SK-N-SH (cell line): ENCODE measurements at regions not wholly inside any gene's neighbourhood (a gene's known extent, or its start where the extent isn't known, plus 50 kb on each side); places are given as distances from the start of the nearest gene placed in this dataset.

ENCODE experiments used
- CTCF ChIA-PET: fragments of 300-600, 350-600 bp; formaldehyde crosslinking; extraction: SDS; loops from one replicate; lab custom pipeline; 2021; lab: Yijun Ruan, JAX
- POLR2A ChIA-PET: fragments of 350-600 bp; sonication (Branson Sonifier 250); formaldehyde crosslinking; extraction: SDS; loops from one replicate; lab custom pipeline; 2020; ENCODE audit warnings: antibody characterized with exemption, inconsistent platforms; lab: Yijun Ruan, JAX
- DNase-seq: peaks from one replicate; pipeline ENCODE4 v3.0.0; 2012
- H2AFZ ChIP-seq: fragments of 200-600 bp; sonication (generic); 2 replicates; pipeline ENCODE4 v1.8.1; 2016; ENCODE audit warnings: antibody characterized with exemption, mild to moderate bottlenecking, low read depth
- H3F3A ChIP-seq: fragments of 200-600 bp; sonication (generic); replicated peaks from 2 replicates; pipeline ENCODE3; 2016; ENCODE audit warnings: antibody characterized with exemption, mild to moderate bottlenecking; ENCODE audit not compliant: insufficient read depth
- H3K27ac ChIP-seq, 2 experiments: fragments of 200-500 bp in 1 of 2; fragments of 200-600 bp in 1 of 2; sonication (Bioruptor generic) in 1 of 2; sonication (generic), shearing (Covaris generic) in 1 of 2; 2 replicates each; pipeline versions ENCODE4 v1.5.1 to v1.6.1; 2014 to 2016; ENCODE audit warnings: low read depth in 2 of 2, inconsistent platforms in 1 of 2, low read length in 1 of 2, mild to moderate bottlenecking in 1 of 2, mixed read lengths in 1 of 2
- H3K27me3 ChIP-seq: fragments of 200-600 bp; sonication (generic), shearing (Covaris generic); 2 replicates; pipeline ENCODE4 v1.6.1; 2016; ENCODE audit warnings: mixed run types; ENCODE audit not compliant: insufficient read depth
- H3K36me3 ChIP-seq, 2 experiments: fragments of 200-500 bp in 1 of 2; fragments of 200-600 bp in 1 of 2; sonication (Bioruptor generic) in 1 of 2; sonication (generic) in 1 of 2; replicated peaks in 1 of 2; 2 replicates each; pipeline versions ENCODE3 to v1.5.1; 2014 to 2016; ENCODE audit warnings: low read length in 1 of 2, mild to moderate bottlenecking in 1 of 2; ENCODE audit not compliant: insufficient read depth in 2 of 2, control insufficient read depth in 1 of 2
- H3K4me1 ChIP-seq, 2 experiments: fragments of 200-500 bp in 1 of 2; fragments of 200-600 bp in 1 of 2; sonication (Bioruptor generic) in 1 of 2; sonication (generic), shearing (Covaris generic) in 1 of 2; 2 replicates each; pipeline versions ENCODE4 v1.5.1 to v1.6.1; 2014 to 2016; ENCODE audit warnings: low read depth in 1 of 2, low read length in 1 of 2, mixed run types in 1 of 2; ENCODE audit not compliant: insufficient read depth in 2 of 2, control insufficient read depth in 1 of 2
- H3K4me2 ChIP-seq: fragments of 200-600 bp; sonication (generic), shearing (Covaris generic); 2 replicates; pipeline ENCODE4 v1.6.1; 2017; ENCODE audit warnings: mixed run types
- H3K4me3 ChIP-seq, 2 experiments: fragments of 200-500 bp in 1 of 2; fragments of 200-600 bp in 1 of 2; sonication (Bioruptor generic) in 1 of 2; sonication (generic), shearing (Covaris generic) in 1 of 2; 2 replicates each; pipeline versions ENCODE4 v1.5.1 to v1.8.1; 2014 to 2016; ENCODE audit warnings: low read depth in 2 of 2, inconsistent platforms in 1 of 2, low read length in 1 of 2, mild to moderate bottlenecking in 1 of 2, mixed read lengths in 1 of 2, moderate library complexity in 1 of 2
- H3K79me2 ChIP-seq: fragments of 200-600 bp; sonication (generic); 2 replicates; pipeline ENCODE4 v1.8.1; 2017; ENCODE audit warnings: mild to moderate bottlenecking; ENCODE audit not compliant: insufficient read depth
- H3K9ac ChIP-seq: fragments of 200-600 bp; sonication (generic); 2 replicates; pipeline ENCODE4 v1.6.1; 2017; ENCODE audit warnings: mixed run types
- H3K9me2 ChIP-seq: fragments of 200-600 bp; sonication (generic); 2 replicates; pipeline ENCODE4 v1.6.1; 2017; ENCODE audit warnings: mixed run types
- H3K9me3 ChIP-seq: fragments of 200-600 bp; sonication (generic); 2 replicates; pipeline ENCODE4 v1.6.1; 2017; ENCODE audit warnings: mixed run types, mild to moderate bottlenecking, moderate library complexity
- H4K20me1 ChIP-seq: fragments of 200-600 bp; sonication (generic); 2 replicates; pipeline ENCODE4 v1.6.1; 2017; ENCODE audit warnings: mild to moderate bottlenecking, mixed run types; ENCODE audit not compliant: insufficient read depth
- CHD2 ChIP-seq: fragments of 150-350 bp; IDR thresholded peaks from 2 replicates; pipeline ENCODE4 v1.6.1; 2018; ENCODE audit warnings: low read length; ENCODE audit not compliant: partially characterized antibody
- CTCF ChIP-seq: fragments of 200-600 bp; sonication (generic); IDR thresholded peaks from 2 replicates; pipeline ENCODE4 v1.6.1; 2017; ENCODE audit warnings: antibody characterized with exemption, mild to moderate bottlenecking, moderate library complexity
- ELF1 ChIP-seq: IDR thresholded peaks from 2 replicates; pipeline ENCODE4 v1.4.0; 2012
- FOSL2 ChIP-seq: IDR thresholded peaks from 2 replicates; pipeline ENCODE4 v1.4.0; 2012; ENCODE audit warnings: low read depth, mild to moderate bottlenecking, moderate library complexity, borderline replicate concordance
- FOXJ3 ChIP-seq: sonication (generic); formaldehyde crosslinking; IDR thresholded peaks from 2 replicates; pipeline ENCODE4 v1.5.1; 2020; ENCODE audit warnings: mild to moderate bottlenecking, missing genetic modification reagents
- GABPA ChIP-seq: IDR thresholded peaks from 2 replicates; pipeline ENCODE4 v1.4.0; 2012; ENCODE audit warnings: low read depth, mild to moderate bottlenecking
- GATA2 ChIP-seq: sonication (generic); formaldehyde crosslinking; IDR thresholded peaks from 2 replicates; pipeline ENCODE4 v1.5.0; 2020; ENCODE audit warnings: mild to moderate bottlenecking, missing genetic modification reagents
- JUND ChIP-seq: IDR thresholded peaks from 2 replicates; pipeline ENCODE4 v1.4.0; 2012
- MAX ChIP-seq: IDR thresholded peaks from 2 replicates; pipeline ENCODE4 v1.4.0; 2012; ENCODE audit warnings: low read depth
- MEF2A ChIP-seq: IDR thresholded peaks from 2 replicates; pipeline ENCODE4 v1.4.0; 2012; ENCODE audit warnings: low read depth, borderline replicate concordance
- NFIC ChIP-seq: IDR thresholded peaks from 2 replicates; pipeline ENCODE4 v1.4.0; 2012; ENCODE audit warnings: borderline replicate concordance
- NRF1 ChIP-seq: IDR thresholded peaks from 2 replicates; pipeline ENCODE4 v1.6.1; 2012; ENCODE audit warnings: low read depth, mild to moderate bottlenecking, low read length
- POLR2AphosphoS5 ChIP-seq: IDR thresholded peaks from 2 replicates; pipeline ENCODE4 v1.6.1; 2012; ENCODE audit warnings: low read depth, low read length
- RCOR1 ChIP-seq: fragments of 150-350 bp; IDR thresholded peaks from 2 replicates; pipeline ENCODE4 v1.6.1; 2017; ENCODE audit warnings: antibody characterized with exemption, low read length
- RXRA ChIP-seq: IDR thresholded peaks from 2 replicates; pipeline ENCODE4 v1.4.0; 2012; ENCODE audit warnings: low read depth, mild to moderate bottlenecking, borderline replicate concordance
- SIN3A ChIP-seq: IDR thresholded peaks from 2 replicates; pipeline ENCODE4 v1.6.1; 2012; ENCODE audit warnings: low read depth, mild to moderate bottlenecking, low read length, moderate library complexity, borderline replicate concordance
- SMC3 ChIP-seq: IDR thresholded peaks from 2 replicates; pipeline ENCODE4 v1.6.1; 2012; ENCODE audit warnings: low read depth, low read length, improper control_type of control experiment
- TEAD4 ChIP-seq: IDR thresholded peaks from 2 replicates; pipeline ENCODE4 v1.4.0; 2012; ENCODE audit warnings: mild to moderate bottlenecking, borderline replicate concordance; ENCODE audit not compliant: insufficient read depth
- YY1 ChIP-seq: IDR thresholded peaks from 2 replicates; pipeline ENCODE4 v1.4.0; 2012; ENCODE audit warnings: low read depth, mild to moderate bottlenecking
- WGBS: methylation state at CpG from one replicate; pipeline ENCODE4 v1.1.6; 2017; ENCODE audit warnings: low lambda C conversion rate; 5-methylcytosine and 5-hydroxymethylcytosine counted together
- TF ChIP-seq, protein P1 (sequence below): fragments of 150-350 bp; IDR thresholded peaks from 2 replicates; pipeline ENCODE4 v1.6.1; 2017; ENCODE audit warnings: antibody characterized with exemption, low read length, low read depth, borderline replicate concordance
- TF ChIP-seq, protein P2 (sequence below): IDR thresholded peaks from 2 replicates; pipeline ENCODE4 v1.4.0; 2012; ENCODE audit warnings: low read depth, borderline replicate concordance
- TF ChIP-seq, protein P3 (sequence below): IDR thresholded peaks from 2 replicates; pipeline ENCODE4 v1.4.0; 2012; ENCODE audit warnings: low read depth, borderline replicate concordance

DNA sequence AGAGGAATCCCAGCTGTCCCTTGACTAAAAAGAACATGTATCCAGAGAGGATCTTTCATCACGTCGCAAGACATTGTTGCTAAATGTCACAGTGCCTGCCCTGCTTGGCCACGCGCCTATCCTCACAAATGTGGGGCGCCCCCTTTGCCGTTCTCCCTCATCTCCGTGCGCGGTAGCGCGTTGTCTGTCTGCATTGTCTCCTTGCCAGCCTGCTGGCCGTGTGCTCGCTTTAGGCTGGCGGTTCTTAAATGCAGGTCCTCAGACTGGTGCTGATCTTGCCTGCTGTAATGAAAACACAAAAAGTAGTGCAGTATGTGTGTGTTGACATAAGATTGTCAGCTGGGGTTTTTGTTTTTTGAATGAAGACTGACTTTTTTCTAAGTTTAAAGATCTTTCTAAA is 198.2 kb upstream of the RGS6 start:
- Histone ChIP-seq H3K9ac (no peak overlapping the region), H4K20me1 (no peaks in the 10 kb centered on the region), H3K4me3 (no peak overlapping the region), H3K9me3 (no peaks in the 10 kb centered on the region), H3K79me2 (no peaks in the 10 kb centered on the region), H3F3A (peaks cover 6% of the 10 kb centered on the region), H3K4me1 (peaks cover 0 to 17% of the 10 kb centered on the region in 2 experiments; a peak in 2 of 4 replicates), H3K27ac (no peak overlapping the region; a peak in 2 of 4 replicates), H3K27me3 (no peaks in the 10 kb centered on the region), H3K4me2 (no peak overlapping the region), H3K36me3 (peaks cover 27 to 28% of the 10 kb centered on the region in 2 experiments), H2AFZ (no peak overlapping the region), H3K9me2 (no peaks in the 10 kb centered on the region)
- no peak for TF ChIP-seq NRF1
- TF ChIP-seq GATA2 (CRISPR knock-in tag) = no peak
- TF ChIP-seq, protein P1, sequence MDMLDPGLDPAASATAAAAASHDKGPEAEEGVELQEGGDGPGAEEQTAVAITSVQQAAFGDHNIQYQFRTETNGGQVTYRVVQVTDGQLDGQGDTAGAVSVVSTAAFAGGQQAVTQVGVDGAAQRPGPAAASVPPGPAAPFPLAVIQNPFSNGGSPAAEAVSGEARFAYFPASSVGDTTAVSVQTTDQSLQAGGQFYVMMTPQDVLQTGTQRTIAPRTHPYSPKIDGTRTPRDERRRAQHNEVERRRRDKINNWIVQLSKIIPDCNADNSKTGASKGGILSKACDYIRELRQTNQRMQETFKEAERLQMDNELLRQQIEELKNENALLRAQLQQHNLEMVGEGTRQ = no peak
- no peak for TF ChIP-seq TEAD4
- no peak for TF ChIP-seq SMC3
- TF ChIP-seq RXRA = no peak
- no peak for TF ChIP-seq SIN3A
- no peak for TF ChIP-seq FOSL2
- no peak for TF ChIP-seq MEF2A
- TF ChIP-seq CHD2 = no peak
- ChIA-PET POLR2A (no interaction called here), CTCF (interaction anchor here (1.1 to 3.6 kb wide), 3 partner anchors 15 to 412 kb away, joined by 3 to 14 read pairs (median 4); no protein-coding TSS in a partner anchor)
- no peak for DNase-seq
- WGBS = 98% methylated on average over 14 of the region's 14 CpGs

DNA sequence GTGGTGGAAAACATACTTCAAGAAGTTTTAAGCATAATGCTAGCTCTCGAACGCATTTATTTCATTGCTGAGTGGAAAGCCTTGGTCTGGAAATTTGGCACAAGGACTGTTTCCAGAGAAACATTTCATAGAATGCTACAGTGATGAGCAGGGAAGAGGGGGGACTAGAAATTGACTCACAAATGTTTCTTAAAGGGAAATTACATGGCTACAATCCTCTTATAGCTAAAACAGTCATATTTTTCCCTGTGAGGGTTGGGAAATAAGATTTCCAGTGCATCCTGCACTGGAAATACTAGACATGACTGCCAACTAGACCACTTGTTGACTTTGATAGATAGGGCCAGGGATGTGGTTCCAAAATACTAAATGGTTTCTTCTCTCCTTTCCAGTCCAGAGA is 197.3 kb upstream of the RGS6 start:
- no peak overlapping the region for H3K27ac ChIP-seq
- CTCF ChIA-PET = interaction anchor here (1.1 to 3.6 kb wide), 2 partner anchors 15 to 18 kb away, joined by 3 to 14 read pairs; no protein-coding TSS in a partner anchor
- no peaks in the 10 kb centered on the region for H4K20me1 ChIP-seq
- H3K36me3 ChIP-seq = peaks cover 27 to 28% of the 10 kb centered on the region in 2 experiments
- H3K79me2 ChIP-seq = no peaks in the 10 kb centered on the region
- H3F3A ChIP-seq = peaks cover 8% of the 10 kb centered on the region
- DNase-seq = no peak
- no peak overlapping the region for H3K4me2 ChIP-seq
- WGBS = 98% methylated on average over 2 of the region's 2 CpGs
- H3K9ac ChIP-seq = no peak overlapping the region
- H3K4me3 ChIP-seq = no peak overlapping the region
- POLR2A ChIA-PET = no interaction called here
- TF ChIP-seq SMC3 (no peak), YY1 (no peak), MAX (no peak), POLR2AphosphoS5 (no peak), RCOR1 (no peak), FOXJ3 (CRISPR knock-in tag) (no peak), GABPA (no peak), CTCF (no peak), ELF1 (no peak), CHD2 (no peak), GATA2 (CRISPR knock-in tag) (no peak), NFIC (no peak), JUND (no peak)
- TF ChIP-seq, protein P1 = no peak
- TF ChIP-seq, protein P2, sequence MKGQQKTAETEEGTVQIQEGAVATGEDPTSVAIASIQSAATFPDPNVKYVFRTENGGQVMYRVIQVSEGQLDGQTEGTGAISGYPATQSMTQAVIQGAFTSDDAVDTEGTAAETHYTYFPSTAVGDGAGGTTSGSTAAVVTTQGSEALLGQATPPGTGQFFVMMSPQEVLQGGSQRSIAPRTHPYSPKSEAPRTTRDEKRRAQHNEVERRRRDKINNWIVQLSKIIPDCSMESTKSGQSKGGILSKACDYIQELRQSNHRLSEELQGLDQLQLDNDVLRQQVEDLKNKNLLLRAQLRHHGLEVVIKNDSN = no peak
- TF ChIP-seq, protein P3, sequence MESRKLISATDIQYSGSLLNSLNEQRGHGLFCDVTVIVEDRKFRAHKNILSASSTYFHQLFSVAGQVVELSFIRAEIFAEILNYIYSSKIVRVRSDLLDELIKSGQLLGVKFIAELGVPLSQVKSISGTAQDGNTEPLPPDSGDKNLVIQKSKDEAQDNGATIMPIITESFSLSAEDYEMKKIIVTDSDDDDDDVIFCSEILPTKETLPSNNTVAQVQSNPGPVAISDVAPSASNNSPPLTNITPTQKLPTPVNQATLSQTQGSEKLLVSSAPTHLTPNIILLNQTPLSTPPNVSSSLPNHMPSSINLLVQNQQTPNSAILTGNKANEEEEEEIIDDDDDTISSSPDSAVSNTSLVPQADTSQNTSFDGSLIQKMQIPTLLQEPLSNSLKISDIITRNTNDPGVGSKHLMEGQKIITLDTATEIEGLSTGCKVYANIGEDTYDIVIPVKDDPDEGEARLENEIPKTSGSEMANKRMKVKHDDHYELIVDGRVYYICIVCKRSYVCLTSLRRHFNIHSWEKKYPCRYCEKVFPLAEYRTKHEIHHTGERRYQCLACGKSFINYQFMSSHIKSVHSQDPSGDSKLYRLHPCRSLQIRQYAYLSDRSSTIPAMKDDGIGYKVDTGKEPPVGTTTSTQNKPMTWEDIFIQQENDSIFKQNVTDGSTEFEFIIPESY = no peak
- no peak overlapping the region for H2AFZ ChIP-seq
- H3K9me3 ChIP-seq = no peaks in the 10 kb centered on the region
- H3K9me2 ChIP-seq = no peaks in the 10 kb centered on the region
- peaks cover 4 to 22% of the 10 kb centered on the region in 2 experiments; a peak in 2 of 4 replicates for H3K4me1 ChIP-seq
- no peaks in the 10 kb centered on the region for H3K27me3 ChIP-seq
